GM10266 (cell line): ENCODE measurements at regions not wholly inside any gene's neighbourhood (a gene's known extent, or its start where the extent isn't known, plus 50 kb on each side); places are given as distances from the start of the nearest gene placed in this dataset.

Source experiments
- DNase-seq: peaks from one replicate; pipeline ENCODE4 v3.0.0; 2012; ENCODE audit errors: extremely low spot score
- CTCF ChIP-seq: IDR thresholded peaks from 2 replicates; pipeline ENCODE4 v1.5.1; 2012; ENCODE audit warnings: mild to moderate bottlenecking, low read depth; ENCODE audit not compliant: control insufficient read depth, insufficient read depth; ENCODE audit errors: missing control alignments

GRCh38 chr18:39713961-39714360 lies 2148.4 kb upstream of the CELF4 start:
- DNase-seq, result no peak
- TF ChIP-seq CTCF, result no peak

DNA sequence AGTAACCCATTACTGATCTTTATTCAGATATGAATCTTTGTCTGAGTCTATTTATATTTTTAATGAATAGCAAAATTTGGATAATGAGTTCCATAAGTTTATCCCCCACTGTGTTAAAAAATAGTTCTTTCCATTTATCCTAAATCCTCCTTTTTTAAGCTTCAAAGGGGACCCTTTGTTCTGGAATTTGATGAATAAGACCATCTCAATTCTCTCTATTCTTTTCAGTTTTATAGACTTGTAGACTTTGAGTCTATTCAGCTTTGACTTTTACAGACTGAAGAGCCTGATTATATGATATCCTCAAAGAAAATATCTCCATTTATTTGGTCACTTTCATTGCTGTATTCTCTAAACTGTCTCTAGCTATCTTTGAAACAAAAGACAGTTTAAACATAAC lies 2146.1 kb upstream of the CELF4 start:
- TF ChIP-seq CTCF, result no peak

GRCh38 chr18:39705362-39705761 lies 2139.8 kb upstream of the CELF4 start:
- no peak for DNase-seq
- TF ChIP-seq CTCF, result no peak

More for the DNA sequence above, 2146.1 kb upstream of the CELF4 start:
- no peak for DNase-seq

DNA sequence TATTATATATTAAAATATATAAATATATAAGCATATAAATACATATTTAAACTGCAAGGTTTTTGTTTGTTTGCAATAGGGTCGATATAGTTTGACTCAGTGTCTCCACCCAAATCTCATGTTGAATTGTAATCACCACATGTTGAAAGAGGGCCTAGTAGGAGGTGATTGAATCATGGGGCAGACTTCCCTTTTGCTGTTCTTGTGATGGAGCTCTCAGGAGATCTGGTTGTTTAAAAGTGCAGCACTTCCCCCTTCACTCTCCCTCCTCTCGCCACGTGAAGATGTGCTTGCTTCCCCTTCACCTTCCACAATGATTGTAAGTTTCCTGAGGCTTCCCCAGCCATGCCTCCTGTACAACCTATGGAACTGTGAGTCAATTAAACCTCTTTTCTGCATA lies 2137.3 kb upstream of the CELF4 start:
- TF ChIP-seq CTCF, result no peak
- no peak for DNase-seq

GRCh38 chr18:39701839-39702238 lies 2136.2 kb upstream of the CELF4 start:
- no peak for TF ChIP-seq CTCF
- no peak for DNase-seq

DNA sequence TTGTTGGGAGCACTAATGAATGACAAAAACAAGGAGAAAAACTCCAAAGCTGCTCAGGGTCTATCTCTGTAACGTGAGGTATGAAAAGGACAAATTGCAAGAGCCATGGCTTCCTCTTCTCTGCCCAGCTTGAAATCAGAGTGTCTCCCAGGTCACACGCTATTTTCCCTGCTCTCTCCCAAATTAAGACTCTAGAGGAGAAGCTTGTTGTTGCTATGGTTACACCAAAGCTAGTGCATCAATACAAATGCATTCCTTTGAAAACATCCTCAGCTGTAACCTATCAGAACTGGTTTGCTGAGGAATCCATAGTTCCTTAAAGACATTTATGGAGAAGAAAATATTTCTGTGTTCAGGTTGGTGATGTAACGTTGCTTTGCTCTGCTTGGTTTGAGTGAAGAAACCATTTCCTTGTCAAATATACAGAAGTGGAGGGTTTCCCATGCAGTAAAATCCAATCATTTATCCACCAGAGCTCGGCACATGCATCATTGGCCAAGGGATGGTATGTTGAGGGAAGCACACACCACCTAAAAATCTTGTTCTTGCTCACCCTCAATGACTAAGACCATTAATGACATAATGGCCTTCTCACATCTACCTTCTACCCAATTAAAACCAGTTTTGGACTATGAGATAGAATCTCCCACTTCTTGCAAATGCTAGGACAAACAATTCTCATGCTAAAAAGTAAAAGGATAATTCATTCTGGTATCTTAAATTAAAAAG lies 2135.6 kb upstream of the CELF4 start:
- TF ChIP-seq CTCF, result no peak
- DNase-seq, result no peak

DNA sequence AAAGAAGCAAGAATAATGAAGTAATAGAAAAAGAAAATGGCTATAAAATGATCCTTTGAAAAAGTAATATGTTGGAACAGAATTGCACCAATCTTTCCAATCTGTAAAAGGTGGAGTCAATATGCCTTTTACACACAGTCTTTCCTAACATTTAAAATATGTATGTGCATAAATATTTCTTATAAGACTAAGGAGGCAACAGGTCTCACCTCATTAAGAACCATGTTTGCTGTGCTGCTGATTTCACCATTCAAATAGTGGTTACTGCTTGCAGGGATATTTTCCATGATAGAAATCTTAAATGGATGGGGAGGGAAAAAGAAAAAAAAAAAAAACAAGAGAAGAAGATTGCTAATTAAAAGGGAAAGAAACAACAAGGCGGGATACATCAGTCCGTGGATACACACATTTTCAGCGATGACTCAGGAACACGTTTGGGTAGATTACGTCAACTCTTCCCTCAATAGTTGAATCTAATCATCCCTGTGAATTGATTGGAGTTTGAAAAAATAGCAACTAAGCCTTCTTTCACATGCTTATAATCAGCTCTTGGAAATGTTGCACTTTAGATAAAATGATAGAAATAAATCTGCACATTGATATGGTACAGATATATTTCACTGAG lies 2133.9 kb upstream of the CELF4 start:
- DNase-seq, result no peak
- no peak for TF ChIP-seq CTCF
